HUDEP-2 (cell line): ENCODE measurements at regions not wholly inside any gene's neighbourhood (a gene's known extent, or its start where the extent isn't known, plus 50 kb on each side); places are given as distances from the start of the nearest gene placed in this dataset.

Source experiments
- DNase-seq, 76 experiments: peaks; one replicate each; lab custom pipeline; 2025; ENCODE audit not compliant: unreplicated experiment in 76 of 76; lab: John Stamatoyannopoulos, UW

DNA sequence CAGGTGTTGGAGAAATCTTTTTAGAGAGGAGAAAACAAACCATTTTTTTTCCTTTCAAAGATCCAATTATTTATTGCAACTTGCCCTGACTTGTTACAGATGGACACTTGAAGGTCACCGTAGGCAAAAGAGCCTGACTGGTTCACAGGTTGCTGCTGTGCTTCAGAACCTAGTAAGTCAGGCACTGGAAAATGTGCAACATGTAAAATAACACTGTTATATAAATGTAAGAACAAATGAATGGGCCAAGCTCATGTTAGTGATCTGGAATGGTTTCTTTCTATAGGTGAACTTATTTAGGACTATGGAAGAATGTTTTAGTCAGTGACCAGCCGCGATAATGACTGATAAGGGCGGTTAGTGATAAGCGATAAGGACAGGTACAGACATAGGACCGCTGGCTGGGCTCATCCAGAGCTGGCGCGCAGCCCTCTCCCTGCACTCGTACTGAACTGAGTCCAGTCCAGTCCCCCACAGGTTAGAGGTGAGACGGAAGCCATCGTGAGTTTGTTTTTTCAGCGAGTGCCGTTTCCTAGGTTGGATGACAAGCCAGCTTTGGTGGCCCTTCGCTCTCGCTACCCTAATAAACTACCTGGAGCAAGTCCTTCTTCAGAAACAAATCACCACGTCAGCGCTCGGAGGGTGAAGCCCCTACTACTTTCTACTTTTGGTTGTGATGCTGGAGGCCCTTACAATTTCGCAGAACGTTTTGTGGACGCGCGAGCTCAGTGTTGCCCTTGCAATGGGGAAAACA is 94.4 kb upstream of the PRDM1 start:
- DNase-seq = peak in 3 of 76 experiments; percentile 8 to 10 (median 10)

DNA sequence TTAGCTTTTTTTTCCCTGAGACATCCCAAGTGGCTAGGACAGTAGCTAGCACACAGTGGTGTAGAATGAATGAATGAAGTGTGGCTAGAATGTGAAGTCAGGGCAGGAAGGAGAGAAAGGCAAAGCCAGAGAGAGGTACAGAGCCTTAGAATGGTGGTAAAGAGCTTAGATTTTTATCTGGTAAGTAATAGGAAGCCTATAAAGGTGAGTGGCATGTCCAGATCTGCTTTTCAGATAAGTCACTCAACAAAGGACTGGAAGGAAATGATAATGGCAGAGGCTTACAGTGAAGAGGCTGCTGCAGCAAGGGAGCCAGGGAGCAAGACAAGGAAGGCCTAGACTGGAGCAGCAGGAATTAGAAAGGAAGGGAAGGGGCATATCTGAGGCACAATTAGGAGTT is 96.0 kb upstream of the PRDM1 start:
- no peak for DNase-seq

DNA sequence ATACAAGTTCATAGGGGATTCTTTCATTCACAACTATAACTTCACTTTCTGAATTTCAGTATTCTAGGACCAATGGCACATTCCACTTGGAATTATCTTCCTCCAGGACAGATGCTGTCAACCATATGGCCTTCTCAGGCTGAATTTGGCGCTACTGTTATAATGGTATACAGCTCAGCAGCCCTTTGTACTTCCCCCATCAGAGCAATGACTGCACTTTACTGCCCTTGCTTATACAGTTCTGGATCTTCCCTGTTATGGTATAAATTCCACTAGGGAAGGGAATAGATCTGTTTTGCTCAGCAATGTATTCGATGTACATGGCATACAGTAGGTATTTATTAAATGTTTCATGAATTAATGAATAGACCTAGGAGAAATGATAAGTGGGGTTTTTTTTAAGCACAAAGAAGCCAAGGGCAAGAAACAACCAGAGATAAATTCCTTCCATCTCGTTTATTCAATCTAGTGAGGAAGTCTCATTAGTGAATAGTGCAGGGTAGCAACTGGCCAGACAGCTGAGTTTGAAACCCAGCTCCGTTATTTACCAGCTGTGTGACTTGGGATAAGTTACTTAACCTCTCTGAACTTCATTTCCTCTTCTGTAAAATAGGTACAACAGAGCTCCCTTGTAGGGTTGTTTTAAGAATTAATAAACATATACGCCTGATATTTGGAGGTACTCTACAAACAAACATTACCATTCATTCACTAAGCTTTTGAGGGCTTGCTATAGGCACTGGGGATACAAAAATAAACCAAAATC is 97.1 kb upstream of the PRDM1 start:
- DNase-seq = no peak

DNA sequence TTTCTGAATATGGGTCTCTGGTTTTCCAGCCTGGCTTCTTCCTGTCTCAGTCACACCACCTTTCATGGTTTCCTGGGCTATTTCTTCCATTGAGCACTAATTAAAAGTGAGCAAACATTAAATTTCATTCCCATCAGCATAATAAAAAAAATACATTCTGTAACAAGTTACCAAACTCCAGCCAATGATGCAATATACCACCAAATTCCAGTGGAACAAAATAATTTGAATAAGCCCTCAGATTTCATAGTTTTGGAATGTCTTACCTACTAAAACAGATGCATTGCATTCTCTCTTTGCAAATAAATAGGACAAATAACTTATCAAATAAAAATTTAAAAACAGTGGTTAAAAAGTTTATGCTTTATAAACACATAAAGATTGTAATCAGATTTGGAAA is 97.8 kb upstream of the PRDM1 start:
- DNase-seq = no peak

DNA sequence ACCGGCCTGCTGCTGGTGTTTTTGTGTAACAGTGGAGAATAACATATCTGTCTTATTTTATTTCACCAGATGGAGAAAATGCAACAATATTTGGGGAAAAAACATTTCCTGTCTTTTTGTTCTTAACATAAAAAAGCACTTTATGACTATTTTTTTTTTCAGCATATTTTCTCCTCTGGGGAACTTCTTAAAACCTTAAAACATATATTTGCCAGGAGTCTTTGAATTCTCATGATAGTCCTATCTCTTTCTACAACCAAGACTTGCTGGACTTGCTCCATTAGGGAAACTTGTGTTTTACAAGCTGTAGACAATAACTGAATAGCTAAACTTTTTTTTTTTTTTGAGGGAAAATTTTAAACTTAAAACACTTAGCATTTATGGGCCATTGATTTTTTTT is 98.6 kb upstream of the PRDM1 start:
- no peak for DNase-seq

DNA sequence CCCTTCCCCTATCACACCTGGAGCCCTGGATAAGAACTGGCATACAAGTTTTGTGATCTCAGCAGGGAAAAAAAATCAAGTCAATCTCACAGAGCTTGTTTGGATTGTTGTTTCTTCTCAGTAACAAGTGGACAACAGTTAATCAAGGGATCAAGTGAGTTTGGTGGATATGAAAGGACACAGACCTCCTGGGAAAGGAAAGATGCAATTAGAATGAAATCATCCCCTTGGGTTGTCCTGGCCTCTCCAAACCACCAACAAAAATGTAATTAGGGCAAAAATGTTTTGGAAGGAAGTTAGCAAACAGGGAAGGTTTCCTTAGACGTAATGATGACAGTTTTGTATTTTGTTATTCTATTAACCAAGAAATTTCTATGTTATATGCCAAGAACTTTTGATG is 99.1 kb upstream of the PRDM1 start:
- no peak for DNase-seq

DNA sequence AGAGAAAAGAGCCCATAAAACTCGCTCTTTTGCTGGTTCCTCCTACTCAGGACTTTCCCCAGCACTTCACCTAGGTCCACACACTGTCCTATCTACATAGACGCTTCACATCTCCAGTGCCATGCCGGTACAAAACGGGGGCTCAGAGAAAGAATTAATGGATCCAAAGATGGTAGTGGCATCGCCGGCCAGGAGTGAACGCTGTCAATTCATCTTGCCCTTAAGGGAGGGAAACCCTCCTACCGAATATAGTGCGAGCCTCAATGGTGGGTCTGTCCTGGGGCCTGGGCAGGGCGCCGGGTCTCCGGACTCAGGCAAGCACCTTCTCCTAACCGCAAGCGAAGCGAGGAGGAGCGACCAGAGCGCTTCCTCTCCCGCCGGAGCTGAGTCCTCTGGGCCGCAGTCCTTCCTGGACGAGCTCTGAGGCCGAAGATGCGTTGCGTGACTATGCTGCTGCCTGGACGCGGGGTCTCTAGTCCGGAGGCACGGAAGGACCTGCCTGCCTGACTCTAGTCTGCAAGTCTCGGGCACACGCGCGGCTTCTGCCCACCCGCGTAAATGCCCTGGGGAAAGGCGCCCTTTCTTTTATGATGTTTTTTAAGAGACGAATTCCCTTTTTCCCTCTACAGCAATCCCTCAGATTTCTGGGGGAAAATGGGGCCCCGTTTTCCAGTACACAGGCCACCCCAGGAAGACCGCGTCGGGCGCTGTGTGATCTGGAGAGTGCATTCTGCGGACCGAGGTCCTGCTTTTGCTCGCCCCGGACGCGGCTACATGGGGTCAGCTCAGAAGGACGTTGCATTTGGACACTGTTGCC is 100.1 kb upstream of the PRDM1 start:
- no peak for DNase-seq

DNA sequence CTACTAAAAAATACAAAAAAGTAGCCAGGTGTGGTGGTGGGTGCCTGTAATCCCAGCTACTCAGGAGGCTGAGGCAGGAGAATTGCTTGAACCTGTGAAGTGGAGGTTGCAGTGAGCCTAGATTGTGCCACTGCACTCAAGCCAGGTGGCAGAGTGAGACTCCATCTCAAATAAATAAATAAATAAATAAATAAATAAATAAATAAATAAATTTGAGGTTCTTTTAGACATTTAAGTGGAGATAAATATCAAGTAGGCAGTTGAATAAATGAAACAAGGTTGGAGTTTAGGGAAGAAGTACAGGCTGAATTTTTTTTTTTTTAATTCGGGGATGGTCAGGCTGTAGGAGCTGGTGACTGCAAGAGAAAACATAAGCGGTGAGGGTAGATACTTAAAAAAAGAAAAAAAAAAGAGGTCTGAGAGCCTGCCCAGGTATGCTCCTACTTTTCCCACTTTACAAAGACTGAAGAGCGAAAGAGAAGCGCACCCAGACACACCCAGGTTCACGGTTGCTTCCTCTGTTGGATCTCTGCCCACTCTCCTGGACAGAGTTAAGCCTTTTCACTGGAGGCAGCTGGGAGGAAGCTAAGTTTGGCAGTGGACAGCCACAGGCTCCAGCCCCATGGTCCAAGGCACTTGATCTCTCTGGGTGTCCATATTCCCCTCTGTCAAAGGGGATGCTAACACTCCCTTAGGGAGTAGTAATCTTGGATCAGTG is 100.9 kb upstream of the PRDM1 start:
- DNase-seq = no peak

DNA sequence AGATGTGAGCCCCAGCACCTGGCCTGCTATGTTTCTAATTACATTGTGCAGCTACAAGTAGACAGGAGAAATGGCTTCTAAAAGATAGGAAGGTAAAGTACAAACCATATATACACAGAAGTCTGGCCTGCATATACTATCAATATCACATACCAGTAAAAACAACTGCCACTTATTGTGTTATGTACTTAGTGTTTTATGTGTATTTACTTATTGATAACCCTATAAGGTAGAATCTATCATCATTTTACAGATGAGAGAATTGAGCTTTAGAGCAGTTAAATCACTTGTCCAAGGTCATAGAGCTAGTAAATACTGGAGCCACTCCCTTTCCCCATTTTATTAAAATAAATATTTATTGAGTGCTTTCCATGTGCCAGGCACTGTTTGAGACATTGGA is 102.4 kb upstream of the PRDM1 start:
- no peak for DNase-seq

DNA sequence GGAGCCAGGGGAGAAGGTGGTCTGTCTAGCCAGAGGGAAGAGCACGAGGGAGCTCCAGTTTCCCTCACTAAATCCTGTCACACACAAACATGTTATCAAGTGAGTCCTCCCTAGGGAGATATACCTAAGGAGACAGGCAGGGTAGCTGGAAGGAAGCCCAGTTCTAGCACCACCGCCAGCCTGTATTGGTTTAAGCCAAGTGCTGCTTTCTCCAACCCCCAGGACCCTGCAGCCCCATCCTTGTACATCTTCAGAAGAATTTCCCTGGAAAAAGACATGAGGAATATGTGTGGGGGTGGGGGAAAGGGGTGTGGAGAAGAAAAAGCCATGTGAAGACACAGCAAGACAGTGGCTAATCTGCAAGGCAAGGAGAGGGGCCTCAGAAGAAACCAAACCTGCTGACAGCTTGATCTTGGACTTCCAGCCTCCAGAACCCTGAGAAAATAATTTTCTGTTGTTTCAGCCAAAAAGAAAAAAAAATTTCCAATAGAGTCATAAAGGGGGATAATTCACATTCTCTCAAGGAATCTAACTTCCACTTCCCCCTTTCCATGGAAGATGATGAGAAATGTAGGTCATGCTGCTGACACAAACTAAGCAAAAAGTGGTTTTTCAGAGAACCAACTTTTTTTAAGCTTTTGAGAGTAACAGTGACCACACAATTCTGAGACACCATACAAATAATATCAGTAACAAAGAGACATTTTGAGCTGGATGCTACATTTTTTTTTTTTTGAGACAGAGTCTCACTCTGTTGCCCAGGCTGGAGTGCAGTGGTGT is 103.2 kb upstream of the PRDM1 start:
- no peak for DNase-seq

DNA sequence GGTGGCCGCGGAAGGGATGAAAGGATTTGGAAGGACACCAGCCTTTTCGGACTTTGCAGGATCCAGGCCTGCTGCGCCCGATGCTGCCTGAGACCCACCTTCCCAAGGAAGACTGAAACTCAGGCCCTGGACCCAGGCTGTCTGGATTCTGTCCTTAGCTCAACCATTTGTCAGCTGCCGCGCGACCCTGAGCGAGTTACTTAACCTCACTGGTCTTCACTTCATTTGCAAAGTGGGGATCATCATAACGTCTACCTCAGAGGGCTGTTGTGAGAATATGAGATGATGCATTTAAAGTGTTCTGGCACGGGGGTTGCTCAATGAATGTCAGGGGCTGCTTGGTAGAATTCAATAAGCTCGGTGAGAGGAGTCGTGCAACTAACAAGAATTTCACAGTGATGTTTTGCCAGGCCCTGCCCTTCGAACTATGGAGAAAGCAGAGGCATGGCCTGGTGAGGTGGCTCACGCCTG is 104.2 kb upstream of the PRDM1 start:
- DNase-seq = no peak

DNA sequence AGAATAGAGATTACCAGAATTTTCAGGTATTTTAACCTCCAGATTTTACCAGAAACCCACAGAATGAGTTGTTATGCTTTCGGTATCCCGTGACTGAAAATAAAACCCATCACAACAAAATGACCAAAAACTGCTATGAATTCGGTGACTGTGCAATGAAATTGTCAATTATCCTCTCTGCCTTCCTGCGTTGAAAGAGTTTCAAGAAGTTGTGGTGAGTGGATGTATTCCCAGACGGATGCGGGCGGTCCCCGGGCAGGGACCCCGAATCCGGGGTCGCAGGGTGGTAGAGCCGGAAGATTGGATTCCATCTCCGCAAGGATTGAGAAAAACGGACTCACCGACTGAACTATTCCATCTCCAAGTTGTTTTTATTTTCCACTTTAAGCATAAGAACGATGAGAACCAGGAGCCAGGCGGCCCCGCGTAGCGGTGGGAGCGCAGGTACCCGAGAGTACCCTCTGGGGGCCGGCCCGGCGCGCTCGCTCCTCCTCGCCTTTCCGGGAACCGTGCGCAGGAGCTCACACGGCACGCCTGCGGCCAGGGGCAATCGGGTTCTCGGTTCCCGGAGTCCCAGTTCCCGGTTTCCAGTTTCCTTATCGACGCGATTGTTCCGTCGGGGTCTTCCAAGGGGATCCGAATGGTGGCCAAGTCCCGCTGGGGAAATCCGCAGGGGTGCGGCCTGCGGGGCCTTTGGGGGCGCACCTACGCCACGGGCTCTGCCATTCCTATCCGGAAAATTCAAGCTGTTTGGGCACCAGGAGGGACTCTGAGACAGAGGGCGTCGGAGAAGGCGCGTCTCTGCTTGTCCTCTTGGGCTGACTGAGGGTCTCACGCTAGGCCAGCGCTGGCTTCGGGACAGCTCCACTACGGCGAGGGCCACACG is 104.9 kb upstream of the PRDM1 start:
- no peak for DNase-seq

DNA sequence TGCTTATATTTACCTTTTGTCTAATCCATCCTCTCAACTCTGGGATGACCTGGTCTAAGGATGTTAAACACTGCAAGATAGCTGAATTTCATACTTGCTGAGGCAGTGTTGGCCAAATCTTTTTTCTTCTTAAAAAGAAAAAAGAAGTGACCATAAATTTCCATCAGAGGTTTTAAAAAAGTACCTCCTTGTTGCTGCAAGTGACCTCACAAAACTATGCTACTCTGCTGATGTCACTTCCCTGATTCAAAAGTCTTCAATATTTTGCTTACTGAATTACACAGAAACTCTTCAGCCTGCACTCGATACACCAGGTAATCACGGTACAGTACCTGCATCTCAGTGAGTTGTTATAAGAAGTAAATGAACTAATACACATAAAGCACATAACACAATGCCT is 107.2 kb upstream of the PRDM1 start:
- no peak for DNase-seq

DNA sequence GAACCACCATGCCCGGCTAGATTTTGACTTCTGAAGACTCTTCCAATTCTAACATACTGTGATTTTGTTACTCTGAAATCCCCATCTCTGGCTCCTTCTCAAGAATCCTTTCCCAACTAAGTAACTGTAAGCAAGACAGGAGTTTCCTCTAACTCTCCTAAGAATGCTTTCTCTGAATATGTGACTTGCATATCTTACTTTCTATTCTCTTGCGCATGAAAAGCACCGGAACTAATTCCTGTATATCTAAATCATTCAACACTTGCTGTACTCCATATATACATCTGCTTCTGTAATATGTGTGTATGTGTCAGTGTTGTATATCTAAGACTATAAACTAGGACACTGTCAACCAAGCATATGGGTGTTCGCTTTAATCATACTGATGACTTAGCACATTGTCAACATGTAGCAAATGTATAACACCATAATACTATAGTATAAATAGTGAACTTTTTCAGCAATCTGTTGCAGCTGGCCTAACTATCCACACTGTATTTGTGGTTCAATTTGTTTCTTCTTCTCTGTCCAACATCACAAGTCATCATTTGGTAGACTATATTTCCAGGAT is 108.1 kb upstream of the PRDM1 start:
- DNase-seq = no peak

DNA sequence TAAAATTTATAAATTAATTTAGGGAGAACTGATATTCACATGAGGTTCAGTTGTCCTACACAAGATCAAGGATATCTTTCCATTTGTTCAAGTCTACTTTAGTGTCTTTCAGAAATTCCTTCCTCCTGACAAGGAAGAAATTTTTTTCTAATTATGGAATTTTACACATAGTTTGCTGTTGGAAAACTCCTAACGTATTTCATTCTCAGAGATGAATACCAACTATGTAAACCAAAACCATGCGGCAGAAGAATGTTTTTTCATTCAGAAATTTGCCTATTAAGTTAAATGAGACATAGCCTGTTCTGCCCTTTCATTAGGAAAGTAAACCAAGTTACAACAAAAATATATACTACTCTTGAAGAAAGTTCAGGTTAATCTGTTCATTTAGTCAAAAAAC is 111.2 kb upstream of the PRDM1 start:
- DNase-seq = no peak

DNA sequence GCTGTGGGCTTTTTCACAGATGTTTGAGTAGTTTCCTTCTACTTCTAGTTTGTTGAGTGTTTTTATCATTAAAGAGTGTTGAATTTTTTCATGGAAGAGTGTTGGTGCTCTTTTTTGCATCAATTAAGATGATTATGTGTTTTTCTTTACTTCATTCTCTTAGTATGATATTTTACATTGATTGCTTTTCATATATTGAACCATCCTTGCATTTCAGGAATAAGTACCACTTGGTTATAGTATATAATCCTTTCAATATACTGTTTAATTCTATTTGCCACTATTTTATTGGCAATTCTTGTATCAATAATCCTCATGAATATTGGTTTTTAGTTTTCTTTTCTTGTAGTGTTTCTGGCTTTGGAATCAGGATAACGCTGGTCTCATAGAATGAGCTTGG is 113.7 kb upstream of the PRDM1 start:
- no peak for DNase-seq

DNA sequence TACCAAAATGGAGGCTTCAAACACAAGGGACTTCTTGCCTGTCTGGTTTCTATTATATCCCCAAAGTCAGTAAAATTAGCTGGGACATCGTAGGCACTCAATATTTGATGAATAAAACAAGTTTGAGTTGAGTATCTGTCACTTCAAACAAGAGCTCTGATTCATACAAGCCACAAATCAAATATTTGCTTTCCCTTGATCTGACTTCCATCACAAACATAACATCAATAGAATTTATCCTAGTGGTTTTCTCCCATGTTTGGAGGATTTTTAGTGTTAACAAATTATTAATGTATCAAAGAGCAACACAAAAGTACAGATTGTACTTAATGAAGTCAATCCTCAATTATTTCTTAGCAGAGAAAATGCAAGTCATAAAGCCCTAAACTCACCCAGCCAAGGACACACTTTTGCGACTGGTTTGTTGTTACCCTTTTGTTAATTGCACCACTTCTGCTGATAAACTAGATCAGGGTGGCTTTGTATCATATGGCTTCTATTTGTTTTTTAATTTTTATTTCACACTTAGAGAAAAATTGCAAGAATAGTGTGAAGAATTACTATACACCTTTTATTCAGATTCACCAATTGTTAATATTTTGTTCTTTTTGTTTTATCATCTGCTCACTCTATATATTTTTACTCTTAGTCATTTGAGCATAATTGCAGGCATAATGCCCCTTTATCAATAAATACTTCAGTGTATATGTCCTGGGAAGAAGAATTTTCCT is 117.4 kb upstream of the PRDM1 start:
- DNase-seq = no peak
